Activated T-cell treated with anti-CD3 and anti-CD28 coated beads, Interleukin-2, amount 50 U/mL, for 48 hours (primary cell): ENCODE measurements at regions not wholly inside any gene's neighbourhood (a gene's known extent, or its start where the extent isn't known, plus 50 kb on each side); places are given as distances from the start of the nearest gene placed in this dataset.
A peak's percentile ranks its signal among the peaks of the same experiment; 100 is the strongest.

Experiments used
- DNase-seq, 2 experiments: peaks; one replicate each; pipeline ENCODE4 v3.0.0-alpha.2; 2020

DNA sequence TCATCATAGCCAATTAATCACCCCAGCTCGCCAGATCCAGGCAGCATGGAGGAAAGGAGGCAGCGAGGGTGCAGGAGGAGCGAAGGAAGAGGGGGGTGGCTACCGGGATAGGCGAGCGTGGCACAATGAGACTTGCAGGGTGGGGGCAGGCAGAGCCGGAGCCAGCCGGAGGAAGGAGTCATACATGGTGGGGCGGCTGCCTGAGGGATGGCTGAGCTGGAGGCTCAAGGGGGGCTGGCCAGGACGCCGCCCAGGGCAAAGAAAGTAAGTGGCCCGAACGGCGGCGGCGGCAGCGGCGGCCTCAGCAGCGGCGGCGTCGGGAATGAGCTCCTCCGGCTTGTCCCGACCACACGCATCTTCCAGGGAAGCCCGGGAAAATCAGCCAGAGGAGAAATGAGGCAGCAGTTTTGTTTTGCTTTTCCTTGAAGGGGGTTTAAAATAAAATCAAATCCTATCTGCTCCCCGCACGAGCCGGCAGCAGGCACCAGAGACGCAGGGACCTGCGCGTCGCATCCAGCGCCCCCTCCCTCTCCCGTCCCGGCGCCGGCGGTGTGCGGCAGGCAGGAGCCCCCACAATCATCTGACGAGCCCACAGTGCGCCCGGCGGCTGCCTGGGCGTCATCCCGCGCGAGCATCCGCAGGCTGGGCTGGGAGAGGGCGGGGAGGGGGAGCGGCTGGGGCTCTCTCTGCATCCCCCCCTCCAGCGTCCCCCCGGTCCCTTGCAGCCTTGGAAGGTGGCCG is 263.6 kb downstream of the CTTN start:
- DNase-seq, result no peak

GRCh38 chr11:70662691-70663098 is 264.4 kb downstream of the CTTN start:
- DNase-seq, result no peak

GRCh38 chr11:70663815-70664214 is 265.5 kb downstream of the CTTN start:
- no peak for DNase-seq

- DNase-seq, result no peak
Measured at GRCh38 chr11:70666311-70666710, 268.0 kb downstream of the CTTN start.

DNA sequence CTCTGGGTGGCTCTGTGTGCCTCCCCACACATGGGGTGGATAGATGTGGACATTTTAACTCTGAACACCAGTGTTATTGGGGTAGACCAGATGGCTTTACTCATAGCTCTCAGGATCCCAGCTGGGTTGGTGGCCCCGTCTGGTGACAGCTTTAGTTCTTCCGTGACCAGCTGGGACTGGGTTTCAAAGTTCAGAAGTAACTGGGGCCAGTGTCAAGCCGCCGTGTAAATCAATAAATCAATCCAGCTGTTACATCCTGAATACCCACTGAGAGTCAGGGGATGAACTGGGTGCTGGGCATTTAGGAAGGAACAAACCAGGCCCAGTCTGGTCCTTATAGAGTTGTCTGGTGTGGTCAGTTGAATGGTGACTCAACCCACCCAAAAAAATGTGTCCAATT is 269.4 kb downstream of the CTTN start:
- no peak for DNase-seq

DNA sequence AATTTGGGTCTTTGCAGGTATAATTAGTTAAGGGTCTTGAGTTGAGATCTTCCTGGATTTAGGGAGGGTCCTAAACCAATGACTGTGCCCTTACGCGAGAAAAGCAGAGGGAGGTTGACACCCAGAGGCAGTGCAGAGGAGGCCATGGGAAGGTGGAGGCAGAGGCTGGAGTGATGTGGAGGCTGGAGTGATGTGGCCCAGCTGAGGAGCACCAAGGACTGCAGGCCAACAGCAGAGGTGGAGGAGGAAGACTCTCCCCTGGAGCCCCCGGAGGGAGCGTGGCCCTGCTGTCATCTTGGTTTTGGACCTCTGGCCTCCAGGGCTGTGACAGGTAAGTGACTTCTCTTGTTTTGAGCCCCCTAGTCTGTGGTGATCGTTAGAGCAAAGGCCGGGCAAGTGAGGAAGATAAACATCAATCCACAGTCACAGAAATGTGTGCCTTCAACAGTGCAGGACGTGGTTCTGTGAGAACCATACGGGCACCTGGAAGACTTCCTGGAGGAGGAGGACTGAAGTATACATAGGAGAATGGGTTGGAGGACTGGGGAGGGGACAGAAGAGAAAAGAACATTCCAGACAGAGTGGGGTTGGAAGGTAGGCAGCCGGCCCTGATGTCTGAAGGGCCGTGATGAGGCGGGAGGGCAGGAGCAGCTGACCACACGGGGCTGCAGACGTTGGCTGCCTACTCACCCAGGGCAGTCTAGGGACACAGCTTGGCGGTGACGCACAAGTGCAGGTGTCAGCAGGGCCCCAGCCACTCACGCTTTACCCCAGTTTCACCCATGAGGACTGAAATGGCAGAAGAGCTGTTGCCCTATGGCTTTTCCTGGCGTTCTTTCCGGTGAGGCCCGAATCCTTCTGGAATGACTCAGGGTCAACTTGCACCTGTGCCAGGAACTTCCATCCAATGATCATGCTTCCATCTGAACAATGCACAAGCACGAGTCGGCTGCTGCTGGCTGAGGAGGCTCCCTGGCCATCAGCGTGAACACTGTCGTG is 270.2 kb downstream of the CTTN start:
- DNase-seq, result no peak

- no peak for DNase-seq
Measured at GRCh38 chr11:70669281-70669680, 271.0 kb downstream of the CTTN start.

DNA sequence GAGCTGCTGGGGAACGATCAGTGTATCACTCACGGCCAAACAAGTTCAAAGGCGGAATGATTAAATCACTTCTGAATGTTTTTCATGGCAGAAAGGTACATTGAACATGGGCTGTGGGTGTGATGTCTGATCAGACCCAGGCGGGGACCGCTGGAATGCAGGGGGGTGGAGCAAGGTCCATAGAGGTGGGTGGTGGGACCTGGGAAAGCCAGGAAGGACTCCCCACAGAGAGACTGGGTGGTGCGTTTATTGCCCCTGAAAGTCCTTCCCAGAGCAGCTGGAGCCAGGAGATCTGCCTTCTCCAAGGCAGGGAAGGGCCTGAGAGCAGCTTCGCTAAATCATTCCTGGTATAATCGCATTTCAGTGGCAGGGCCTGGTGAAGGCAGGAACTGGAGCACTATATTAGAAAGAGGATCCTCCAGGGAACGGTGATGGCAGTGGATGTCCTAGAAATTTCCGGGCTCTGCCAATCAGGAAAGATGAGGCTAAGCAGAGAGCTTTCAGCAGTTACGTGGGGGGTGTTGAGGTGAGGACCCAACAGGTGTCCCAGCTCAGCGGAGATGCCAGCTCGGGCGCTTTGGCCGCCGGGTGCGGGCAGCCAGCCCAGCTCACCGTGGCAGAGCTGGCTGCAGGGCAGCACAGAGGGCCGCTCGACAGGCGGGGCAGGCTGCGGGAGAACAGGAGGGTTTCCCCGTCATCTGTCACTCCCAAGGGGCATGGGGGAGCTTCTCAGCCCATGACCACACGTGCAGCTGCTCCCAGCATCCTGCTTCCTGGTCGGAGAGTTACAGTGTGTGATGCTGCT is 271.7 kb downstream of the CTTN start:
- DNase-seq, result no peak

GRCh38 chr11:70670676-70671034 is 272.3 kb downstream of the CTTN start:
- DNase-seq, result no peak

- DNase-seq, result no peak
Measured at GRCh38 chr11:70671083-70671482, 272.8 kb downstream of the CTTN start.

GRCh38 chr11:70671611-70672010 is 273.3 kb downstream of the CTTN start:
- DNase-seq, result no peak

- no peak for DNase-seq
Measured at GRCh38 chr11:70672991-70673653, 274.8 kb downstream of the CTTN start.

GRCh38 chr11:70674605-70675004 is 276.3 kb downstream of the CTTN start:
- DNase-seq, result no peak

GRCh38 chr11:70675697-70676374 is 277.5 kb downstream of the CTTN start:
- no peak for DNase-seq

DNA sequence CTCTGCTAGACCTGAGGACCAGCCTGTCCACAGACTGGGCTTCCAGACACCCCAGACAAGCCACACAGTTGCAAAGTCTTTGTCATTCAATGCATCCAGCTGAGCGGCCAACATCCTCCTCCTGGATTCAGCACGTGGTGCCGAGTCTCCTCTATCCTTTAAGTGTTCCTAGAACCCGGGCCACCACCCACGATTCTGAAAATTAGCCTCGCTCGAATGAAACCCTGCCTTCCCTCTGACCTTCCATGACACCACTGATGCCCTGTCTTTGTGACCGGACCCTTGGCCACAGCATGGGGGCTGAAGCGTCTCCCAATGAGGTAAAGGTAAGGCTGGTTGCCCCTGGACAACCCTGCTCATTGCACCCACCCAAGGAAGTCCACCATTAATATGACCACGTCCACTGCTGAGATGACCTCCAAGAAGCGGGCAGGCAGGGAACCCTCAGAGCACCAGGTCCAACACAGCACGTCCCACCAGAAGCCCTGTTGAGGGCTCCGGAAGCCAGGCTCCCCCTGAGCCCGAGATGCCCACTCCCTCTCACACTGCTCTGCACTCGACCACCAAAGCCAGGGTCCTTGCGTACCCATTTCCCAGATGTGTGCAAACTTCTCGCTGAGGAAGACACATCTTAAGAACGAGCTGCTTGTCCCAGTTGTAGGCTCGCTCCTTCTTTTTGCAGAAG is 279.0 kb downstream of the CTTN start:
- DNase-seq, result no peak

GRCh38 chr11:70678931-70679900 is 280.9 kb downstream of the CTTN start:
- no peak for DNase-seq

- DNase-seq, result peak; percentile 22 to 33
Measured at GRCh38 chr11:70680781-70681281, 282.5 kb downstream of the CTTN start.

DNA sequence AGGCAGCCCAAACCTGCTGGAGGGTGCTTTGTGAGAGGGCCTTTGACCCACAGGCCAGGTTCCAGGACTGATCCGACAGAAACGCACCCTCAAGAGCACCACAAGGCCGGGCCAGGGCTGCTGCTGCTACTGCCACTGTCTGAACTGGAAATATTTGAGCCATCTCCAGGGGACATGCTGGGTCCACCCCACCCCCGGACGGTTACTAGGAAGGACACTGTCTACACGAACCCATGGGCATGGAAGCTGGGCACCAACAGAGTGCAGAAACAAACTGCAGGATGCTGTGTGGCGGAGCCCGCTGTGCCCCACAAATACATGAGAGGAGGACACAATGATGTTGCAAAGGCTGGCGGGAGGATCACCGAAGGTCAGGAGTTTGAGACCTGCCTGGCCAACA is 283.7 kb downstream of the CTTN start:
- DNase-seq, result no peak

- DNase-seq, result no peak
Measured at GRCh38 chr11:70682760-70683159, 284.4 kb downstream of the CTTN start.

DNA sequence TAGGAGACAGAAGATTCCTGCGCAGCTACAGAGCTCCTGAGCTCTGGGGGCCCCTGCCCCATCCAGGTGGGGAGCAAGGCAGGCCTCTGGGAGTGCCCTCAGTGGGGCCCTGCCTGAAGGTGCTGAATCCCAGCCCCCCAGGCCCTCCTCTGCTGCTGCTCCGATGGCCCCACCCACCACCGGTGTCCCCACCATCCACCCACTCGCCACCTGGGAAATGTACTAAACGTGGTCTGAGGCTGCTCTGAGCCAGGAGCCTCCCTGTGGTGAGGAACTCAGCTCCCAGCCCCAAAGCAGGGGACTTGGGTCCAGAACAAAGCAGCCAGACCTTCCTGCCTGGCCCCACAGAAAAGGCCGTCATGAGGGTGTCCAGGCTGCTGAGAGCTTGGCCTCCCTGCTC is 289.4 kb downstream of the CTTN start:
- DNase-seq, result no peak
